ENCODE measurements at regions not wholly inside any gene's neighbourhood (a gene's known extent, or its start where the extent isn't known, plus 50 kb on each side); places are given as distances from the start of the nearest gene placed in this dataset.

DNA sequence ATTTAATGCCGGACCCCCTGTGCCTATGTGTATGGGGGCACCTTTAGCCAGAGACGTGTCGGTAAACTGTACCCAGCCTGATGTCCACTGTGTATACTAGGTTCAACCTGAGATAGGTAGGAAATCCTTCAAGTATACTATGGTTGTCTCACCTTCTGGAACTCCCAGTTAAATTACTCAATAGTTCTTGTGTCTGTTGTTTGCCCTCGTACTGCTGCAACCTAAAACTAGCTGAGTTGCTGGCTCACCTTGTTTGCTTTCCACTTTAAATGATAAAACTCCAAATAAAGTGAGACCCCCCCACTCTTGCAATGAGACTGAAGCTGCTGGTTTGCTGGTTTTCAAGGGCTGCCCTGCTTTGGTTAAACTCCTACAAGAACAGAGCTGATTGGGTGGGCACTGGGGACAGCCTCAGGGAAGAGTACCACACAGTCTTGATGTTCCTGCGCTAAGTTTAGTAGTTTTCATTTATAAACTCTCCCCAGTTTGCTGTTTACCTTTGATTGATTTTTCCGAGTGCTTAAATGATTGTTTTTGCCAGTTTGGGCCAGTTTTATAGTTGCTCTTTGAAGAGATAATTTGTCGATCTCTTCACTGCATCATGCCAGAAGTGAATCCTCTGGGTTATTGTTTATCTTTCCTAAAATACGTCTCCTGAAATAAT, 1281.8 kb upstream of the MAP3K7 start:
- no peaks in the 10 kb centered on the region for H3K27me3 Mint-ChIP-seq (ENCODE audit: low read depth)
- no peaks in the 10 kb centered on the region for H3K4me1 Mint-ChIP-seq (ENCODE audit: low read depth)
- H3K4me3 Mint-ChIP-seq = no peak overlapping the region
- no peaks in the 10 kb centered on the region for H3K9me3 Mint-ChIP-seq
- H3K27ac Mint-ChIP-seq = no peak overlapping the region
- no peak for DNase-seq
- H3K36me3 Mint-ChIP-seq (ENCODE audit: low read depth) = no peaks in the 10 kb centered on the region
- intact Hi-C loops (cut with micrococcal nuclease) = no loop called here
- CTCF ChIA-PET = interaction anchor here (0.5 kb wide), 1 partner anchor 69 kb away, joined by 3 read pairs; no protein-coding TSS in a partner anchor

DNA sequence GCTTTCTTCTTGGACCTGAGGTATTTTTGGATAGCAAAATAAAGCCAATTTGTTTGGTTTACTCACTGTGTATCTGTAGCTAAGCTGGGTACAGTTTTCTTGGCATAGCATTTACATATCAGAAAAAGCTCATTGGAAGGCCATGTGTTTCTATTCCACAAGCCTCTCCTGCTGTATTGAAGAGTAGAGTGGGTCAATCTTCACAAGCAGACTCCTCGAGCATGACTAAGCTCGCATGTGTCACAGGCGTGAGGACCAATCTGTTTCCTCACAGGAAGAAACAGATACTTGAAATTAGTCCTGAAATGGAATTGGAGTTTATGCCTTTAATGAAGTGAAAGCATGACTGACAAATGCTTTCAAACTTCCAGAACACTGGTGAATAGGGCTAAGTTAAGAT, 1279.0 kb upstream of the MAP3K7 start:
- Mint-ChIP-seq H3K4me1 (ENCODE audit: low read depth) (no peaks in the 10 kb centered on the region), H3K9me3 (no peaks in the 10 kb centered on the region), H3K4me3 (no peak overlapping the region), H3K27me3 (ENCODE audit: low read depth) (no peaks in the 10 kb centered on the region), H3K27ac (no peak overlapping the region), H3K36me3 (ENCODE audit: low read depth) (no peaks in the 10 kb centered on the region)
- intact Hi-C loops (cut with micrococcal nuclease) = no loop called here
- CTCF ChIA-PET = no interaction called here
- DNase-seq = no peak

DNA sequence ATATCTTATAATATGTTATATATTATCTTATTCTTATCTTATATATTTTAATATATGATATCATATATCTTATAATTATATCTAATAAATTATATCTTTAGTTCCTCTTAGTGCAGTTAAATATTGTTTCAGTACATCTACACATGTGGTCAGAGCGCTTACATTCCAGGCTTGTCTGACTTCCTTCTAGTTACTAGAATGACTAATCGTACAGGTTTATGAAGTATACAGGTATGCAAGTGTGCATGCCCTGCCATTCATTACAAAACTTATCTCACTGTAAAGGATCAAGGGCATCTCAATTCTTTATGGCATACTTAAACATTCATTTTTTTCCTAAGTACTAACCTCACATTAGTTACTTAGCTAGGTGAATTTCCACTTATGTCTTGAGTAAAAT, 1278.0 kb upstream of the MAP3K7 start:
- H3K4me1 Mint-ChIP-seq (ENCODE audit: low read depth) = no peaks in the 10 kb centered on the region
- H3K4me3 Mint-ChIP-seq = no peak overlapping the region
- intact Hi-C loops (cut with micrococcal nuclease) = no loop called here

GRCh38 chr6:91860541-91861335, 1273.9 kb upstream of the MAP3K7 start:
- DNase-seq = no peak
- H3K27ac Mint-ChIP-seq = no peak overlapping the region

More for the DNA sequence above, 1278.0 kb upstream of the MAP3K7 start:
- H3K27ac Mint-ChIP-seq = no peak overlapping the region
- DNase-seq = no peak
- no peaks in the 10 kb centered on the region for H3K27me3 Mint-ChIP-seq (ENCODE audit: low read depth)
- H3K36me3 Mint-ChIP-seq (ENCODE audit: low read depth) = no peaks in the 10 kb centered on the region
- no peaks in the 10 kb centered on the region for H3K9me3 Mint-ChIP-seq
- CTCF ChIA-PET = no interaction called here

DNA sequence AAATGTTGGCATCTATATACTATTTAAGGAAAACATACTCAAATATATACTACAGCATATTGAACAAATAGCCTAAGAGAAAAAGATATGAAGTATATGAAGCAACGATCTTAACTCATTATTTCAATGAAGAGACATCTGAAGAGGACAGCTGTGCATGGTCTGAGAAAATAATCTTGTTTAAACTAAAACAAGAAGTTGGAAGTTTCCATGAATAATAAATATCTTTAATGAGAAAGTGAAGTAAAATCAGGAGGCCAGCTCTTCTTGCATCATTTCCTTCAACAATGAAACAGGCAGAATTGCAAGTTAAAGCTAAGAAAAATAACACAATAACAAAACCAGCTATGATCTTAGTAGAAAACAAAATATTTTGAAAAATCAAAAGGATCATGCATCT, 1265.4 kb upstream of the MAP3K7 start:
- no peaks in the 10 kb centered on the region for H3K27me3 Mint-ChIP-seq (ENCODE audit: low read depth)
- intact Hi-C loops (cut with micrococcal nuclease) = no loop called here
- H3K27ac Mint-ChIP-seq = no peak overlapping the region
- no peak for DNase-seq
- no peaks in the 10 kb centered on the region for H3K36me3 Mint-ChIP-seq (ENCODE audit: low read depth)
- CTCF ChIA-PET = no interaction called here
- peaks cover 6% of the 10 kb centered on the region for H3K9me3 Mint-ChIP-seq
- H3K4me1 Mint-ChIP-seq (ENCODE audit: low read depth) = no peaks in the 10 kb centered on the region
- H3K4me3 Mint-ChIP-seq = no peak overlapping the region

More at GRCh38 chr6:91860541-91861335, 1273.9 kb upstream of the MAP3K7 start:
- no peaks in the 10 kb centered on the region for H3K27me3 Mint-ChIP-seq (ENCODE audit: low read depth)
- CTCF ChIA-PET = no interaction called here
- H3K4me1 Mint-ChIP-seq (ENCODE audit: low read depth) = no peaks in the 10 kb centered on the region
- H3K4me3 Mint-ChIP-seq = no peak overlapping the region
- H3K36me3 Mint-ChIP-seq (ENCODE audit: low read depth) = no peaks in the 10 kb centered on the region
- no peaks in the 10 kb centered on the region for H3K9me3 Mint-ChIP-seq
- intact Hi-C loops (cut with micrococcal nuclease) = no loop called here

- Mint-ChIP-seq H3K4me1 (ENCODE audit: low read depth) (no peaks in the 10 kb centered on the region), H3K27ac (no peak overlapping the region), H3K36me3 (ENCODE audit: low read depth) (no peaks in the 10 kb centered on the region), H3K9me3 (peaks cover 5% of the 10 kb centered on the region), H3K4me3 (no peak overlapping the region), H3K27me3 (ENCODE audit: low read depth) (no peaks in the 10 kb centered on the region)
- intact Hi-C loops (cut with micrococcal nuclease) = no loop called here
- DNase-seq = no peak
- CTCF ChIA-PET = no interaction called here
Observed at GRCh38 chr6:91834813-91835212, 1247.9 kb upstream of the MAP3K7 start.

DNA sequence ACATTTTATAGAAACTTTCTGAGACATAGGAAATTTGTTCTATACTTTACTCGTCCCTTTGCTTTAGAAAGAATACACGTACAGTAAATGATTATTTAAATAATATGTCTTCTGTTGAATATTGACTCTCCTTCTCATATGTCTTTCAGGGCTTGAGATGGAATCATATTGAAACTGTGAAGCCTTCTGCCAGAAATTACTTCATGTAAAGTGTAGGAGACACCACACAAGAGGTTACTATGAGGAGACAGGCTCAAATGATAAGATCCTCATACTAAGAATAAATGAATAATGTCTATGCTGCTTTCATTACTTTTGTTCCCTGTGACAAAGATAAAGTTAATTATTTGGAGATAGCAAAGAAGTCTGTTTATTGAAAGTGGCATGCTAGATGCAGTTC, 1240.3 kb upstream of the MAP3K7 start:
- DNase-seq = no peak
- CTCF ChIA-PET = no interaction called here
- H3K4me3 Mint-ChIP-seq = no peak overlapping the region
- H3K4me1 Mint-ChIP-seq (ENCODE audit: low read depth) = no peaks in the 10 kb centered on the region
- no peak overlapping the region for H3K27ac Mint-ChIP-seq
- H3K27me3 Mint-ChIP-seq (ENCODE audit: low read depth) = no peaks in the 10 kb centered on the region
- intact Hi-C loops (cut with micrococcal nuclease) = no loop called here
- peaks cover 2% of the 10 kb centered on the region for H3K9me3 Mint-ChIP-seq
- H3K36me3 Mint-ChIP-seq (ENCODE audit: low read depth) = no peaks in the 10 kb centered on the region

DNA sequence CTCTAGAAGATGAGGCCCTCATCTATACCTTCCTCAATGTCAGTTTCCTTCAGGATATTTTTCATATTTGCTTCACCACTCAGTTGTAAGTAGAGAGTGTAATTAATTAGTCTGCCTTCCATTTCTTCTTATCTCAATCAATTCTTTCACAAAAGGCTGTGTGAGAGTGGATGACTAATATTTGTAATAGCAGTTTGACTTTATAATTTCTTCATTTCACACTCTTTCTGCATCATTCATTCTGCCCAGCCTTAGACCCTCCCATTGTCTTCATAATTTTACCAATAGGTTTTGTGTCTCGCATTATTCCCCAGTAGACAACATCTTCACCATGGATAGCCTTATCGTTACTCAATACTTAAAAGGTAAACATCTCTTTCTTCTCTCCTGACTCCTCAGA, 1239.3 kb upstream of the MAP3K7 start:
- peaks cover 2% of the 10 kb centered on the region for H3K9me3 Mint-ChIP-seq
- no peak overlapping the region for H3K4me3 Mint-ChIP-seq
- no peaks in the 10 kb centered on the region for H3K36me3 Mint-ChIP-seq (ENCODE audit: low read depth)
- H3K27me3 Mint-ChIP-seq (ENCODE audit: low read depth) = no peaks in the 10 kb centered on the region
- intact Hi-C loops (cut with micrococcal nuclease) = no loop called here
- DNase-seq = no peak
- CTCF ChIA-PET = no interaction called here
- H3K4me1 Mint-ChIP-seq (ENCODE audit: low read depth) = no peaks in the 10 kb centered on the region
- H3K27ac Mint-ChIP-seq = no peak overlapping the region

GRCh38 chr6:91824331-91824730, 1237.5 kb upstream of the MAP3K7 start:
- no peak for DNase-seq
- CTCF ChIA-PET = no interaction called here
- Mint-ChIP-seq H3K36me3 (ENCODE audit: low read depth) (no peaks in the 10 kb centered on the region), H3K27ac (no peak overlapping the region), H3K27me3 (ENCODE audit: low read depth) (no peaks in the 10 kb centered on the region), H3K9me3 (no peaks in the 10 kb centered on the region), H3K4me1 (ENCODE audit: low read depth) (no peaks in the 10 kb centered on the region), H3K4me3 (no peak overlapping the region)
- intact Hi-C loops (cut with micrococcal nuclease) = no loop called here

DNA sequence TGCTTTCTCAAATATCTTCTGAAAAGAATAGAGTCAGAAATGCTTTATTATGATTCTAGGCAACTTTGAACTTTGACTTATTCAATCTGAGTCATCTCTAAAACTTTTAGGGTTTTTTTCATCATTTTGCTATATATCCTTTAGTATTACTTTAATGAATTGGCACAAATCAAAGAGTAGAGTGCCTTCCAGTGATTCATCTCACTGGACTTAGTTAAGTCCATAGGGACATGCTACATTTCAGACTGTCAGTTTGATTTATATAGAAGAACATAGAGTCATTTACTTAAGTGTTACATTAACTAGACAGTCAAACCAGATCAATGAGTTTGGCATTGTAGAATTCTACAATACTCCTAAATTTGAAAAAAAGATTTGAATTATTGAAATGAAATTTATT, 1235.7 kb upstream of the MAP3K7 start:
- CTCF ChIA-PET = no interaction called here
- Mint-ChIP-seq H3K27ac (no peak overlapping the region), H3K4me3 (no peak overlapping the region), H3K9me3 (peaks cover 3% of the 10 kb centered on the region), H3K4me1 (ENCODE audit: low read depth) (no peaks in the 10 kb centered on the region), H3K27me3 (ENCODE audit: low read depth) (no peaks in the 10 kb centered on the region), H3K36me3 (ENCODE audit: low read depth) (no peaks in the 10 kb centered on the region)
- intact Hi-C loops (cut with micrococcal nuclease) = no loop called here
- no peak for DNase-seq

DNA sequence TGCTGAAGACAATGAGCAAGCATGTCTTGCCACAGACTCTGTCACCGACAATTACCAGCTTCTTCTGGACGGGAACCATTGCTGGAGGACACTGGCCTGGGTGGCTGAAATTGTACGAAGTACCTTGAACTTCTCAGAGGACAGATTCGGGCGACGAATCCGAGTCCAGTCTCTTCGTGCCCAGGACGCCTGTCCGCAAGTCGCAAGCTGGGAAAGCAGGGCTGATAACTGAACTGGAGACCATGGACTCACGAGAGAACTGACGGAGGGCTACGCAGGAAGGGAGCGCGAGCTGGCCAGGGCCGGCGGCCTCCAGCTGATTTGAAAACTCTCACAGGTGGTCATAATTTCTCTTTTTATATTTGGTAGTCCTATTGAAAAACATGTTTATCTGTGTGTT, 1229.5 kb upstream of the MAP3K7 start:
- Mint-ChIP-seq H3K36me3 (ENCODE audit: low read depth) (no peaks in the 10 kb centered on the region), H3K4me1 (ENCODE audit: low read depth) (no peaks in the 10 kb centered on the region), H3K4me3 (no peak overlapping the region), H3K27ac (no peak overlapping the region), H3K9me3 (peaks cover 3% of the 10 kb centered on the region), H3K27me3 (ENCODE audit: low read depth) (no peaks in the 10 kb centered on the region)
- intact Hi-C loops (cut with micrococcal nuclease) = no loop called here
- DNase-seq = no peak
- CTCF ChIA-PET = no interaction called here

- CTCF ChIA-PET = no interaction called here
- Mint-ChIP-seq H3K4me3 (no peak overlapping the region), H3K4me1 (ENCODE audit: low read depth) (no peaks in the 10 kb centered on the region), H3K9me3 (peaks cover 3% of the 10 kb centered on the region), H3K27me3 (ENCODE audit: low read depth) (no peaks in the 10 kb centered on the region), H3K36me3 (ENCODE audit: low read depth) (no peaks in the 10 kb centered on the region), H3K27ac (no peak overlapping the region)
- intact Hi-C loops (cut with micrococcal nuclease) = no loop called here
- no peak for DNase-seq
Observed at GRCh38 chr6:91813641-91814040, 1226.8 kb upstream of the MAP3K7 start.

DNA sequence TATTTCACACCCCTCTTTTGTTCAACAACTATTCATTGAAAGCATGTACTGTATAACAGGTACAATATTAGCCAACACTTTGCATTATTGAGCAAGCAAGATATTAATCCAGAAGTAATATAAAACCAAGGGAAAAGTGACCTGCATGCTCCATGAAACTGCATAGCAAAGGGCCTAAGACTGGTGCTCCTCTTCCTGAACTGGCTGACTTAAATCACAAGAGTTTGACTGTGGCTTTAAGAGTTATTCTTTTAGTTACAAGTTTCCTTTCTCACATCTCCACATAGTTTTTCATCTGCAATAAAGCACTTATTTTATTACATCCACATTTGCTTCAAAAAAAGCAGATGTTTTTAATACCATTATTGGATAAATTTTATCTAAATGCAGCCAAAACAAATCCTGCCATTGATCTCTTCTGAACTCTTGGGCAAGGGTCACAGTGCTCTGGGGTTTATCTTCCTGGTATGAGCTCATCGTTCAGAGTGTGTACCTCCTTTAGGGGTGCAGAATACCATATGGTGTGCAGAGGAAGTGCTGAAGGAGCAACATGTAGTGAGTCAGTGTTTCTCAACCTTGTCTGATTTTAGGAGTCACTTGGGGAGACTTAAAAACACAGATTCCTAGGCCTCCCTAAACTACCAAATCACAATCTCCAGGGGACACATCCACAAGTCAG, 1225.9 kb upstream of the MAP3K7 start:
- intact Hi-C loops (cut with micrococcal nuclease) = no loop called here
- CTCF ChIA-PET = no interaction called here
- no peak for DNase-seq
- no peak overlapping the region for H3K4me3 Mint-ChIP-seq
- no peaks in the 10 kb centered on the region for H3K4me1 Mint-ChIP-seq (ENCODE audit: low read depth)
- no peaks in the 10 kb centered on the region for H3K9me3 Mint-ChIP-seq
- no peaks in the 10 kb centered on the region for H3K36me3 Mint-ChIP-seq (ENCODE audit: low read depth)
- H3K27me3 Mint-ChIP-seq (ENCODE audit: low read depth) = no peaks in the 10 kb centered on the region
- no peak overlapping the region for H3K27ac Mint-ChIP-seq
